NCI-H2227 (cell line): ENCODE measurements at regions not wholly inside any gene's neighbourhood (a gene's known extent, or its start where the extent isn't known, plus 50 kb on each side); places are given as distances from the start of the nearest gene placed in this dataset.

Experiments used
- DNase-seq: peaks from one replicate; lab custom pipeline; 2025; ENCODE audit not compliant: unreplicated experiment; lab: John Stamatoyannopoulos, UW

DNA sequence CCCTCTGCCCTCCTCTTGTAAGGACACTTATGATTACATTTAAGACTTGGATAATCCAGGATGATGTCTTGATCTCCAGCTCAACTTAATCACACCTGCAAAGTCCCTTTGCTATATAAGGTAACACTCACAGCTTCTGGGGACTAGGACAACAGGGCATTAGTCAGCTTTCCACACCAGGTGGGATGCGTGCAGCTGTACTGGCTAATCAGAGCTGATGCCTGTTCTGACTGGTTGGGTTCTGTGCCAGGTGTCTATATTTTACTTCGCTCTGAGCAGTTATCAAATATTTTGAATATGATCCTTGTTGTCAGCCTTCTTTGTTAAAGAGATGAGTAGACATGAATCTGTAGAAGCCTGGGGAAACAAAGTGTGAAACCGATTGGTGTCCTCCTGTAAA lies 115.5 kb upstream of the ATP8B1 start:
- no peak for DNase-seq

DNA sequence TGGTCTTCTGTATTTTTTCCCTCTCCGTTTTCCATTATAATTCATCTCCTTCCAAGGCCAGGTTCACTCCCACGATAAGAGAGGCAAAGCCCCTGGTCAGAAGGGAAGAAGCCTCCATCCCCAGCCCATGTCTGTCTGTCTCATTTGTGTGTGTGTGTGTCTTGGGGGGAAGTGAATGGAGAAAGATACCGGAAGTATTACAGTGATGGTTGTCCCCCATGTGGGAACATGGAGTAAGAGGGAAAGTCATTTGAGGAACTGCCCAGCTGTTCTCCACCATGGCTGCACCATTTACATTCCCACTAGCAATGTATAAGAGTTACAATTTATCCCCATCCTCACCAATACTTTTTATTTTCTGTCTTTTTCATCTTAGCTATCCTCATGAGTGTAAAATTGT lies 113.6 kb upstream of the ATP8B1 start:
- no peak for DNase-seq

GRCh38 chr18:57915865-57916582 lies 112.9 kb upstream of the ATP8B1 start:
- no peak for DNase-seq

DNA sequence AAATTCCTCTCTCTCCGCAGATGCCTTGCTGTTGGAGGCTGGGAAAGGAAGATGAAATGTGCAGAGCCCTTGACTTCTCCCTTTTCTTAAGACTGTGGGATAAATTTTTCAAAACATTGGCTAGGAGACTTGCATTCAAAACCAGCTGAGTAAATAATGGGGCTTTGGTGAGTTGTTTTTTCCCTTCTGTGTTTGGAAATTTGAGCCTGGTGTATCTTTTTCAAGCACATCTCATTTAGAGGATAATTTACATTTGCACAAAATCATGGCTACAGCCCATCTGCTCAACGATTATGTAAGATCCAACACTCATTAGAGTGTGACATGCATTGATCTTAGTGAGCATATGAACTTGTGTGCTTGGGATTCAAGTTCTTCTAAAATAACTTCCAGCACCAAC lies 112.1 kb upstream of the ATP8B1 start:
- no peak for DNase-seq

GRCh38 chr18:57913686-57914085 lies 110.6 kb upstream of the ATP8B1 start:
- DNase-seq = no peak

GRCh38 chr18:57910817-57911216 lies 107.7 kb upstream of the ATP8B1 start:
- no peak for DNase-seq

- DNase-seq = no peak
Measured at GRCh38 chr18:57910134-57910533, 107.0 kb upstream of the ATP8B1 start.

- DNase-seq = no peak
Measured at GRCh38 chr18:57909620-57910019, 106.5 kb upstream of the ATP8B1 start.

DNA sequence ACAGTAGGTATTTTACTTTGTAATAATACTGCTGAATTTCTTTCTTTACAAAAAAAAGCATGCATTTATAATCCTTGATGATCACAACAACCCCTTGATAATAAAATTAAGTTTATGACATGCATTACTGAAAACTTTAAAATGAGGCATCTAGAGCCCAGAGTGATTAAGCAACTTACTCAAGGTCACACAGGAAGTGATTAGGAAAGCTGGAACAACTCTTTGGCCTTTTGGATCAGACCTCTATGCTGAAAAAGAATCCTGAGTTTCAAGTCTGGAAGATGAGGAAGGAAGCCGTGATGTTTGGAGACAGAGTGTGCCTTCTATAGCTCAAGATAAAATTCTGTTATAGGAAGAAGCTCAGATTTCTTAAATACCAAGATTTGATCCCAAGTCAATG lies 105.0 kb upstream of the ATP8B1 start:
- no peak for DNase-seq

- no peak for DNase-seq
Measured at GRCh38 chr18:57907550-57907949, 104.4 kb upstream of the ATP8B1 start.

DNA sequence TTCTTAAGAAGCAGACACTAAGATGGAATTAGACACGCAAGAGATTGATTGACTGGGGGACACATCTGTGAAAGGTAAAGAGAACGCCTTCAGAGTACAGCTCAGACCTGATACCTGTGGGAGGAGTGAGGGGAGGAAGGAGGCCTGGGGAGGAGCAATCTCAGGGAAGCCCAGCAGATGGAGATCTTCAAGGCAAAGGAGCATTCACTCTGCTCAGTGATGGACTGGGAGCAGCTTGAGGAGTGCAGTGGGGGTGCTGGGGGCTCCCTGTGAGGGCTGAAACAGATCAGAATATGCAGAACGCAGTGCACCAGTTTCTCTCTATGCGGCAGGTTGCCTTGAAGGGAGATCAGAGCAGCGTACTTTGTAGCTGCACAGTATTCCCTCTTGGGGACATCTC lies 103.7 kb upstream of the ATP8B1 start:
- peak; percentile 7 for DNase-seq

DNA sequence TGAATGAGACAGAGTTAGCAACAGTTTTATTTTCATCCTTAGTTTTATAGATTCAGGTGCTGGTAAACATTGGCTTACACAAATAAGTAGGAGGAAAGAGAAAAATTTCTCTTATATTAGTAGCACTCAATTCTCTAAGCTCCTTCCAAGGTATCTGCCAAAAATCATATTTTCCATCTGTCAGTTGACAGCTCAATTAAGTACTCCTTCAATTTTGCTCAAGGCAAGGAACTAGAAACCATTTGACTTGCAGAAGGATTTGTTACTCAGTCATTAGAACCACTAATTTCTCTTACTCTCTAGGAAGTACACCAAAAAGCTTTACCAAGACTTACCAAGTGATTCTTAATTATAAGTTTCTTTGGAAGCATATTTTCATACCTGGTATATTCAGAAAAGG lies 101.4 kb upstream of the ATP8B1 start:
- DNase-seq = no peak

DNA sequence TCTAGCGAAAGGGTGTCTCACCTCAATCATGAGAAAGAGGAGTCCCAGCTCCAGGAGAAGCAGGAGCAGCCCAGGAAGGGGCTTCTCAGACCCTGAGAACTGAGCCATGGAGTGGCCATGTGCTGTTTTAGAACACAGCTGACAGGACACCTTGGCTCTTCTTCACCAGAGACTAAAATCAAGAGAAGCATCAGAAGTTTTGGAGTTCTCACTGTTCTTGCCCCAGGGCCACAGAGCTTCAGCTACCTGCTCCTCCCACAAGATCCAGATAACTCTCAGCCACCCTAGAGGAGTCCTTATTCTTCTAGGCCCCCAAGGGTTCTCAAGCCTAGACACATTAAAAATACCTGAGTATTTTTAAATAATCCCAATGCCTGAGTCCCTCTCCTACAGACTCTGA lies 99.6 kb upstream of the ATP8B1 start:
- no peak for DNase-seq

DNA sequence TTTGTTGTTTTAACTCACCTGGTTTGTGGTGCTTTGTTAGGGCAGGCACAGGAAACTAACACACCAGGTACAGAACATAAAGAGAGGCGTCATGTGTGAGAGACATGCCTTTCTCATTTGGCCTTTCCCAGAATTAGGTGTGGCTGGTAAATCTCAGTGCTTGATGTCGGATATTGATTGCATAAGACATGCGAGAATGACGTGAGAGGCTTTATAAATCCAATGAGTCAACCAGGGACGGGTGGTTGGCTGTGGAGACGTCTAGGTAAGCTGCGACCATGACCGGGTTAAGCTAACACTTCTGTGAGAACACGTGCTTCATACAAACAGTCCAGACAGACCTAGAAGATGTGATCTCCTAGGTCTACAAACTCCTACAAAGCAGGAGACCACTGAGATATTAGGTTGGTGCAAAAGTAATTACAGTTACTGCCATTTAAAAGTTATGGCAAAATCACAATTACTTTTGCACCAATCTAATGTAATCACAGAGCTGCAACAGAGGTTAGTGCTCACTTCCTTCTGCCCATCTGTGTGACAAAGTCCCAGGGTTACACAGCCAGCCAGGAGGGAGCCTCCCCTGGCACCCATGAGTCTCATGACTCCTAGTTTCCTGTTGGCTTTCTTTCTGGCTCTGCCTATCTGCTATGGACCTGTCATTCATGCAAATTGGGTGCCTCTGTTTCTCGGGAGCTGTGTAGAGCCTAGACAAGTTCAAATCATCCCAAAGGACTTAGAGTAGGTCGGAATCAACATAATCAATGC lies 98.9 kb upstream of the ATP8B1 start:
- DNase-seq = no peak

- DNase-seq = no peak
Measured at GRCh38 chr18:57900906-57901435, 97.9 kb upstream of the ATP8B1 start.

DNA sequence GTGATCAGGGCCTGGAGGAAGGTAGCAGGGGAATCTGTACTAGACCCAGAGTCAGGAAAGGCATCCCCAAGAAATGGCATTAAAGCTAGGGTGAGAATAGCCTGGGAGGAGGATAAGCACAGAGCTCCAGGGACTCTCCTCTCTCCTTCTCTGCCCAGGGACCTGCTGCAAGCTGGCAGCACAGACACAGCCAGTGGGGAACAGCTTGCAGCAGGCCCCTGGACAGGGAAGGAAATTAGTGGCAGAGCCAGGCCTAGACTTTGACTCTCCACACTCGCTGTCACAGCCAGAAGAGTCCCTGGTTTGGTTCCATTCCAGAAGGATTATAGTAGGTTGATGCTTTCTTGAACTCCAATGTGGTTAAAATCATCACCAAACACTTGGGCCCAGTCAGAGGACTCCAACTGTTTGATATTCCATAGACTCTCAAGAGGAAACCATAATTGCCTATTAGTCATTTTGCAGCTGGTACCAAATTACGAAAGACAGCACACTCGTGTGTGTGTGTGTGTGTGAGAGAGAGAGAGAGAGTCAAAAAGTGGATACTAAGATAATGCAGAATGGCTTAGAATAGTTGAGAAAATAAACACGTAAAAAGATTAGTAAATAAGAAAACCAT lies 95.5 kb upstream of the ATP8B1 start:
- peak; percentile 43 for DNase-seq

DNA sequence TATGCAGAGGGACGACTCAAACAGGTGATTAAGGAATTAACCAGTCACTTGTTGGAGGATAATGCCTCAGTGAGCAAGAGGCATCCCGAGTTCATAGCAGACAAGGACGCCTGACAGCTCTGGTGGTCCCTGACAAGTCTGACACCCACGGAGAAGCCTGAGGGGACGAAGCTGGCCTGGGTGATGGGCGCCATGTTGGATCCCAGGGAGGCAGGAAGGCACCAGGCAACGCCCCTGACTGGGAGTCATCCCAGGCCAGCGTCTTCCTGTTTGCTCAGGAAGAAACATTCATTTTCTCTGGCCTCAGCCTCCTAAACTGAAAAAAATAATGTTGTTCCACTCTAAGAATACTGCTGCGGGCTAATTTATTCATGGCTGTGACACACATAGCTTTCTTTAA lies 92.1 kb upstream of the ATP8B1 start:
- no peak for DNase-seq

DNA sequence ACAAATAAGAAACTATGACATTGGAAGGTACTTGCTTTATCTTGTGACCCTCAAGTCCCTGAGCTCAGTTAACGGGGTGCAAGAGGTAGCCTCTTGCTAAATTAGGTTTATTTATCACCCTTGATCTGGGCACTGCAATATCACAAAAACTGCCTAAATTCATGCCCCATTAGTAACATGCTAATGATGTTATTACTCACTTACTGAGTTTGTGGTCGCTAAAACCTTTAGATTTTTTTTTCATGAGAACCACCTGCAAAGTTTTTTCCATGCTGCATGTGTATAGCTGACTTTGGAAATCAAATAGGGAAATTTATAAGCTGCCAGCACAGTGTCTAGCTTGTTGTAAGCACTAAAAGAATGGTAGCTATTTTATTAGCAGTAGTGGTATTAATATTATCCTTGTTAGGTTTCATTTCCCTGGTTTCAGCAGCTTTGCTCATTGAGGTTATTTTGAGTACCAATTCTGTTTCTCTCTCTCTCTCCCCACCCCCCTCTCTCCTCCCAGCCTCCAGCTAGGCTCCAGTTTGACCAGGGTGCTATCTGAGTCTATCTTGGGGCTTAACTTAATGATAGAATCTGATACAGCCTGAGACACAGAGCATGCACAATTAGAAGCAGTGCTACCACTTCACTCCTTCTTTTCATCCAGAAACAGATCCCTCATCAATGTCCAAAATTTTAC lies 88.7 kb upstream of the ATP8B1 start:
- no peak for DNase-seq

GRCh38 chr18:57890266-57890665 lies 87.2 kb upstream of the ATP8B1 start:
- no peak for DNase-seq

DNA sequence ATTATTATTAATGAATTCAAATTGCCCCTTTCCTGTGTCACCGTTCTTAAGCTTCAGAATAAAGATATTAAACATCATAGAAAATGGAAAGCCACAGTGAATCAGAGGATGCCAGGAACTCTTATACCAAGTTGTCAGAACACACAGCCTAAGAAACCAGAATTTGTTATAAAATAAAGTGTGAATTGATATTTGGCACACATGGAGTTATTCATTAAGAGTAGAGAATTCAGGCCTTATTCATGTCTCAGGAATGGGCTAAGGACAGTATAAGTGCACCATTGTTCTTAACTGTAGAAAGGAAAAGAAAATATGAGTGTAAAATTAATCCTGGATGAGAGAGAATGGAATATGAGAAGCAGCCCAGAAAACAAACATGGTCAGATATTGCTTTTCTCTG lies 86.7 kb upstream of the ATP8B1 start:
- no peak for DNase-seq
